H9 (cell line): ENCODE measurements at regions not wholly inside any gene's neighbourhood (a gene's known extent, or its start where the extent isn't known, plus 50 kb on each side); places are given as distances from the start of the nearest gene placed in this dataset.

Source experiments
- DNase-seq: peaks from one replicate; pipeline ENCODE4 v3.0.0-alpha.2; 2017
- H2AFZ ChIP-seq: one replicate; pipeline ENCODE4 v1.6.1; 2013; ENCODE audit warnings: mild to moderate bottlenecking, low read length, control low read depth, moderate library complexity
- H2AK5ac ChIP-seq: 2 replicates; pipeline ENCODE4 v1.6.1; 2013; ENCODE audit warnings: low read length, control low read depth, mixed read lengths; ENCODE audit not compliant: insufficient read length
- H2BK120ac ChIP-seq: one replicate; pipeline ENCODE4 v1.6.1; 2013; ENCODE audit warnings: low read depth, mild to moderate bottlenecking, low read length, control low read depth, inconsistent platforms; ENCODE audit not compliant: poor library complexity, severe bottlenecking
- H2BK12ac ChIP-seq: 2 replicates; pipeline ENCODE4 v1.6.1; 2013; ENCODE audit warnings: low read length, control low read depth, mixed read lengths, low read depth; ENCODE audit not compliant: insufficient read length
- H2BK15ac ChIP-seq: 2 replicates; pipeline ENCODE4 v1.6.1; 2013; ENCODE audit warnings: low read depth, low read length, control low read depth
- H2BK20ac ChIP-seq: one replicate; pipeline ENCODE4 v1.6.1; 2013; ENCODE audit warnings: low read depth, mild to moderate bottlenecking, low read length, control low read depth, inconsistent platforms; ENCODE audit not compliant: poor library complexity, severe bottlenecking
- H2BK5ac ChIP-seq: 2 replicates; pipeline ENCODE4 v1.6.1; 2013; ENCODE audit warnings: low read length, control low read depth, mixed read lengths; ENCODE audit not compliant: insufficient read length
- H3K14ac ChIP-seq: 2 replicates; pipeline ENCODE4 v1.6.1; 2013; ENCODE audit warnings: low read length, control low read depth; ENCODE audit not compliant: insufficient read depth
- H3K18ac ChIP-seq: 2 replicates; pipeline ENCODE4 v1.6.1; 2013; ENCODE audit warnings: low read depth, mild to moderate bottlenecking, mixed read lengths, low read length, control low read depth; ENCODE audit not compliant: insufficient read length
- H3K23ac ChIP-seq: 2 replicates; pipeline ENCODE4 v1.6.1; 2013; ENCODE audit warnings: low read length, control low read depth, mixed read lengths, low read depth; ENCODE audit not compliant: insufficient read length
- H3K23me2 ChIP-seq: 2 replicates; pipeline ENCODE4 v1.6.1; 2013; ENCODE audit warnings: low read depth, mild to moderate bottlenecking, mixed read lengths, low read length, control low read depth; ENCODE audit not compliant: insufficient read length, poor library complexity, severe bottlenecking
- H3K27ac ChIP-seq: 2 replicates; pipeline ENCODE4 v1.5.1; 2013; ENCODE audit warnings: low read length, control low read depth, mixed read lengths, low read depth; ENCODE audit not compliant: insufficient read length
- H3K27me3 ChIP-seq: 2 replicates; pipeline ENCODE4 v1.6.1; 2013; ENCODE audit warnings: low read length, control low read depth, inconsistent platforms; ENCODE audit not compliant: insufficient read depth
- H3K4ac ChIP-seq: 2 replicates; pipeline ENCODE4 v1.6.1; 2013; ENCODE audit warnings: low read depth, mild to moderate bottlenecking, control low read depth, inconsistent platforms, low read length, moderate library complexity
- H3K4me1 ChIP-seq: 2 replicates; pipeline ENCODE4 v1.6.1; 2013; ENCODE audit warnings: low read length, control low read depth, inconsistent platforms; ENCODE audit not compliant: insufficient read depth
- H3K4me2 ChIP-seq: 2 replicates; pipeline ENCODE4 v1.6.1; 2013; ENCODE audit warnings: low read length, control low read depth, mixed read lengths; ENCODE audit not compliant: insufficient read length, insufficient read depth
- H3K56ac ChIP-seq: 2 replicates; pipeline ENCODE4 v1.6.1; 2013; ENCODE audit warnings: low read depth, mild to moderate bottlenecking, mixed read lengths, low read length, control low read depth; ENCODE audit not compliant: insufficient read length
- H3K79me1 ChIP-seq: 2 replicates; pipeline ENCODE4 v1.6.1; 2013; ENCODE audit warnings: low read depth, mild to moderate bottlenecking, moderate library complexity, low read length, control low read depth, inconsistent platforms; ENCODE audit not compliant: insufficient read depth, poor library complexity, severe bottlenecking
- H3K79me2 ChIP-seq: 2 replicates; pipeline ENCODE4 v1.6.1; 2013; ENCODE audit warnings: low read length, control low read depth, inconsistent platforms; ENCODE audit not compliant: insufficient read depth
- H3K9ac ChIP-seq: 2 replicates; pipeline ENCODE4 v1.6.1; 2013; ENCODE audit warnings: low read length, control low read depth, mixed read lengths; ENCODE audit not compliant: insufficient read length; ENCODE audit errors: extremely low read depth
- H3K9me3 ChIP-seq: one replicate; pipeline ENCODE4 v1.6.1; 2013; ENCODE audit warnings: low read depth, low read length, inconsistent platforms; ENCODE audit not compliant: control insufficient read depth
- H3T11ph ChIP-seq: one replicate; pipeline ENCODE4 v1.6.1; 2013; ENCODE audit warnings: mild to moderate bottlenecking, low read length, control low read depth, inconsistent platforms
- H4K20me1 ChIP-seq: one replicate; pipeline ENCODE4 v1.6.1; 2013; ENCODE audit not compliant: control insufficient read depth, insufficient read length, insufficient read depth
- H4K5ac ChIP-seq: 2 replicates; pipeline ENCODE4 v1.6.1; 2013; ENCODE audit warnings: low read depth, mild to moderate bottlenecking, mixed read lengths, low read length, control low read depth; ENCODE audit not compliant: insufficient read length
- H4K8ac ChIP-seq: replicated peaks from 2 replicates; pipeline ENCODE4 v1.6.1; 2013; ENCODE audit warnings: low read length, control low read depth, mixed read lengths, low read depth; ENCODE audit not compliant: insufficient read length
- H4K91ac ChIP-seq: 2 replicates; pipeline ENCODE4 v1.6.1; 2013; ENCODE audit warnings: low read depth, mild to moderate bottlenecking, moderate library complexity, mixed read lengths, low read length, control low read depth; ENCODE audit not compliant: insufficient read length
- H3K27ac Mint-ChIP-seq, 3 experiments: 2 replicates in 2 of 3; 3 replicates in 1 of 3; pipeline ENCODE4 v1.8.0; 2020 to 2021; ENCODE audit warnings: mixed read lengths in 3 of 3, mild to moderate bottlenecking in 1 of 3, moderate library complexity in 1 of 3
- H3K27me3 Mint-ChIP-seq: 2 replicates; pipeline ENCODE4 v1.8.0; 2021; ENCODE audit warnings: low read depth, mild to moderate bottlenecking, moderate library complexity, mixed read lengths
- H3K36me3 Mint-ChIP-seq, 3 experiments: 2 replicates in 2 of 3; 3 replicates in 1 of 3; pipeline ENCODE4 v1.8.0; 2020 to 2021; ENCODE audit warnings: low read depth in 3 of 3, mixed read lengths in 3 of 3; ENCODE audit not compliant: insufficient read depth in 1 of 3
- H3K4me1 Mint-ChIP-seq, 2 experiments: 2 replicates each; pipeline ENCODE4 v1.8.0; 2020; ENCODE audit warnings: mixed read lengths in 2 of 2
- H3K4me3 Mint-ChIP-seq, 2 experiments: 2 replicates in 1 of 2; 3 replicates in 1 of 2; pipeline ENCODE4 v1.8.0; 2020 to 2021; ENCODE audit warnings: mild to moderate bottlenecking in 2 of 2, mixed read lengths in 2 of 2, moderate library complexity in 1 of 2
- H3K9me3 Mint-ChIP-seq, 2 experiments: 2 replicates in 1 of 2; 3 replicates in 1 of 2; pipeline ENCODE4 v1.8.0; 2020; ENCODE audit warnings: mild to moderate bottlenecking in 2 of 2, mixed read lengths in 2 of 2, moderate library complexity in 1 of 2
- WGBS: extraction: QIAGEN DNeasy Blood & Tissue Kit; methylation state at CpG from one replicate; pipeline ENCODE4 v1.1.7; 2013; ENCODE audit warnings: missing lambda C conversion rate, low lambda C conversion rate, mixed read lengths; ENCODE audit not compliant: insufficient read length; ENCODE audit errors: extremely low coverage; 5-methylcytosine and 5-hydroxymethylcytosine counted together
- TF ChIP-seq, protein P1 (sequence below): fragments of 200-600 bp; sonication (generic); conservative IDR thresholded peaks from 3 replicates; pipeline ENCODE4 v1.8.0; 2021; ENCODE audit warnings: antibody characterized with exemption, mild to moderate bottlenecking

DNA sequence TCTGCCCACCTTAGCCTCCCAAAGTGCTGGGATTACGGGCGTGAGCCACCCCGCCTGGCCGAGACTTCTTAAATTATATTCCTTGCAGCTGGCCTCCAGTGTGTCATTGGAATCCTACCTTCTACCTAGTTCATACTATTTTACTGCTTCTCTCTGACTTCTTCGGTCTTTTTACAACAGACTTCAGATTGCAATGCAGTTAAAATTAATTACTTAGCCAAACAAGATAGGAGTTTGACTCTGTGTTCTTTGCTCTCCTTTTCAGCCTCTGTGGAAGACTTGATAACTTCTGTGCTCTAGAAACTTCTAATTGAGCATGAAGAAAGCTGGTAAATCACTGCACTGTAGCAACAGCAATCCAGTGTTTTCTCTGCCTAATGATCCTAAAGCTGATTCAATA, 199.5 kb downstream of the GASK1B start:
- H3K18ac ChIP-seq: no peak overlapping the region
- H3K23ac ChIP-seq: no peak overlapping the region
- no peaks in the 10 kb centered on the region for H3K23me2 ChIP-seq
- H3K9me3 Mint-ChIP-seq: peaks cover 0 to 3% of the 10 kb centered on the region in 2 experiments; a peak in 1 of 5 replicates
- H3T11ph ChIP-seq: no peak overlapping the region
- H3K27ac ChIP-seq: no peak overlapping the region
- H3K56ac ChIP-seq: no peak overlapping the region
- H3K4ac ChIP-seq: no peak overlapping the region
- no peak overlapping the region for H4K5ac ChIP-seq
- H2AK5ac ChIP-seq: no peak overlapping the region
- H3K27me3 Mint-ChIP-seq: no peaks in the 10 kb centered on the region
- H3K36me3 Mint-ChIP-seq: no peaks in the 10 kb centered on the region
- H2AFZ ChIP-seq: no peak overlapping the region
- no peak overlapping the region for H2BK120ac ChIP-seq
- H4K8ac ChIP-seq: no peak overlapping the region
- no peak for DNase-seq
- H3K4me2 ChIP-seq: no peak overlapping the region
- H4K91ac ChIP-seq: no peak overlapping the region
- no peaks in the 10 kb centered on the region for H3K27me3 ChIP-seq
- no peak overlapping the region for H3K27ac Mint-ChIP-seq
- H3K4me1 ChIP-seq: no peaks in the 10 kb centered on the region
- no peaks in the 10 kb centered on the region for H4K20me1 ChIP-seq
- H2BK12ac ChIP-seq: no peak overlapping the region
- H3K9me3 ChIP-seq: no peaks in the 10 kb centered on the region
- H2BK20ac ChIP-seq: no peak overlapping the region
- no peak overlapping the region for H3K14ac ChIP-seq
- H2BK5ac ChIP-seq: no peak overlapping the region
- H3K9ac ChIP-seq: no peak overlapping the region
- no peak overlapping the region for H3K4me3 Mint-ChIP-seq
- no peaks in the 10 kb centered on the region for H3K79me2 ChIP-seq
- H3K79me1 ChIP-seq: no peaks in the 10 kb centered on the region
- no peaks in the 10 kb centered on the region for H3K4me1 Mint-ChIP-seq
- no peak overlapping the region for H2BK15ac ChIP-seq
- no CpG with 5 or more reads among the region's 5 CpGs for WGBS
- TF ChIP-seq, protein P1, sequence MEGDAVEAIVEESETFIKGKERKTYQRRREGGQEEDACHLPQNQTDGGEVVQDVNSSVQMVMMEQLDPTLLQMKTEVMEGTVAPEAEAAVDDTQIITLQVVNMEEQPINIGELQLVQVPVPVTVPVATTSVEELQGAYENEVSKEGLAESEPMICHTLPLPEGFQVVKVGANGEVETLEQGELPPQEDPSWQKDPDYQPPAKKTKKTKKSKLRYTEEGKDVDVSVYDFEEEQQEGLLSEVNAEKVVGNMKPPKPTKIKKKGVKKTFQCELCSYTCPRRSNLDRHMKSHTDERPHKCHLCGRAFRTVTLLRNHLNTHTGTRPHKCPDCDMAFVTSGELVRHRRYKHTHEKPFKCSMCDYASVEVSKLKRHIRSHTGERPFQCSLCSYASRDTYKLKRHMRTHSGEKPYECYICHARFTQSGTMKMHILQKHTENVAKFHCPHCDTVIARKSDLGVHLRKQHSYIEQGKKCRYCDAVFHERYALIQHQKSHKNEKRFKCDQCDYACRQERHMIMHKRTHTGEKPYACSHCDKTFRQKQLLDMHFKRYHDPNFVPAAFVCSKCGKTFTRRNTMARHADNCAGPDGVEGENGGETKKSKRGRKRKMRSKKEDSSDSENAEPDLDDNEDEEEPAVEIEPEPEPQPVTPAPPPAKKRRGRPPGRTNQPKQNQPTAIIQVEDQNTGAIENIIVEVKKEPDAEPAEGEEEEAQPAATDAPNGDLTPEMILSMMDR: no peak
